22Rv1 (cell line): ENCODE measurements at regions not wholly inside any gene's neighbourhood (a gene's known extent, or its start where the extent isn't known, plus 50 kb on each side); places are given as distances from the start of the nearest gene placed in this dataset.

Experiments used
- H3K27ac ChIP-seq: fragments of 450-650 bp; 2 replicates; pipeline ENCODE4 v1.5.1; 2017
- CTCF ChIP-seq: fragments of 450-650 bp; IDR thresholded peaks from 2 replicates; pipeline ENCODE4 v1.5.1; 2017; ENCODE audit warnings: mild to moderate bottlenecking
- ZFX ChIP-seq: fragments of 450-650 bp; IDR thresholded peaks from 2 replicates; pipeline ENCODE4 v1.6.1; 2017; ENCODE audit warnings: antibody characterized with exemption, borderline replicate concordance

- H3K27ac ChIP-seq: no peak overlapping the region
- TF ChIP-seq ZFX (no peak), CTCF (no peak)
These were observed 631.3 kb downstream of the DIAPH3 start for GRCh38 chr13:59532405-59532804.

DNA sequence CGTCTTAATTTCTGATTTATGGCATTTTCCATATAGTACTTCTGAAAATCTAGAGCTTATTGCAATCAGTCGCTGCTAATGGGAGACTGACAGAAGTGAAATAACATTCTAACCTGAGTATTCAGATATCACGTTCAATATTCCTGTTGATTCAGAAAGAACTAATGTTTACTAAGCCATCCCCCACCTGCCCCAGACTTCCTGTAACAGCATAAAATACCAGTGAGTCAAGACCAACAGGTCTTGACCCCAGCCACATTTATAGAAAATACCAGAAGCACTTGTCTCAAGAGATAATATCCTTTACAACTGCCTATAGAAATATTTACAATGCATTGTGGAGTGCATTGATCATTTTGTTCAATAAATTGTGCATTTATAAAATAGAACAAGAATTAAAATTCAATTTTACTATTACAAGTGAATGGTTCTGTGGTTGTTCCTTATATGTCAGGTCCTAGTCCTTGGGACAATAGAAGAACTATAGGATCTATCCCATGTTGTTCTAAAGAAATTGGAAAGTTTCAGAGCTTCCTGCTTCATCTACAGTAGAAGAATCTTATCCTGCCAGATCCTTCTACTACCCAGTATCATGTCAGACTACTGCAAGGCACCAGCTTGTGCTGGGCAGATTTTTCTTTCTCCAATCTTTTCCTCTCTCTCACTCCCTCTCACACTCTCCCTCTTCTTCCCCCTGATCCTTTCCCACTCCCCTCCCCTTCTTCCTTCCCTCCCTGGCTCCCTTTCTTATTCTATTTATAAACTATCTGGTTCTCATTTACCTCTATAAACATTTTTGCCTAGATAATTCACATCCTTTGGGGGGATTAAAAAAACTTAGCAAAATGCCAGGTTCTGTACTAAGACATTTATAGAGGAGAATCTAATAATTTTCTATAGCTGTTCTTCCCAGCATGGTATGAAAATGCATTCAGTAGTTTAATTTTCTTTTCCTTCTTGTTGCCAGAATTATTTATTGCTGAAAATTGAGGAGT is 629.9 kb downstream of the DIAPH3 start:
- no peak overlapping the region for H3K27ac ChIP-seq
- no peak for TF ChIP-seq CTCF
- TF ChIP-seq ZFX: no peak

DNA sequence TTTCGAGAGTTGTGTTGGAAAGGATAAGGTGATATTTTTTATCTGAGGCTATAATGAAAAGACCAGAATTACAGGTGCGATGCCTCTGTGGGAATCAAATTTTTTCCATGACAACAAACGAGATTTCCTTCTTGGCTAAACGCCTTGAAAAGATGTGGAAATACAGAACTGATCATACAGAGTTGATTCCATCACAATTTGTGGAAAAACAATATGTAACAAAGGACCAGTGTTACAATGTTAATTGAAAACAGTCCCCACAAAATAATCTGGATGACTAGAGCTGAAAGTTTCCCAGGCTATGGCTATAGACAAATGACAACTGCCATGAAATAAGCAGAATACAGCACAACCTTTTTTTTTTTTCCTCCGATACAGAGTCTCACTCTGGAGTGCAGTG is 628.9 kb downstream of the DIAPH3 start:
- TF ChIP-seq CTCF (no peak), ZFX (no peak)
- no peak overlapping the region for H3K27ac ChIP-seq

GRCh38 chr13:59537500-59537899 is 626.2 kb downstream of the DIAPH3 start:
- TF ChIP-seq CTCF (no peak), ZFX (no peak)

DNA sequence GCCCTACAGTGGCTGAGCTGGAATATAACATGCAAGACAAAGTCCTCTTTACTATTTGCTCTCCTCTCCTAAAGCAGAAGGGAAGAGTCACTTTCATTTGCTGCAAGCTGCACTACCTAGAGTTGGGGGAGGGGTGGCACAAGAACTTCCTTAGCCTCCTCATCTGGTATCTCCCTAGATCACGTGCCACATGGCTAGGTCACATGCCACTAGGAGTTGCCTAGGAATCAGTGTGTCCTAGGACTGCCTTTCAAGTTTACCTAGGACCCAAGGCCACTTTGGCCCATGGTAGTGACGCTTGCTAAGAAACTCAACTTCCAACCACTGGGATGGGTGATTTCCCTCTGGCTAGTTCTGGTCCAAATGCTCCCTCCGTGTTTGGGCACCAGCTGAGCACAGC is 625.2 kb downstream of the DIAPH3 start:
- TF ChIP-seq CTCF: no peak
- no peak for TF ChIP-seq ZFX
- no peak overlapping the region for H3K27ac ChIP-seq

More at GRCh38 chr13:59537500-59537899, 626.2 kb downstream of the DIAPH3 start:
- H3K27ac ChIP-seq: no peak overlapping the region

- H3K27ac ChIP-seq: no peak overlapping the region
- TF ChIP-seq ZFX: no peak
- no peak for TF ChIP-seq CTCF
These were observed 621.4 kb downstream of the DIAPH3 start for GRCh38 chr13:59542303-59542702.

GRCh38 chr13:59543418-59543817 is 620.3 kb downstream of the DIAPH3 start:
- no peak overlapping the region for H3K27ac ChIP-seq
- no peak for TF ChIP-seq CTCF
- no peak for TF ChIP-seq ZFX
